HG03575 (cell line): ENCODE measurements at regions not wholly inside any gene's neighbourhood (a gene's known extent, or its start where the extent isn't known, plus 50 kb on each side); places are given as distances from the start of the nearest gene placed in this dataset.

Source experiments
- ATAC-seq: cut with Tn5 transposase; IDR thresholded peaks from one replicate; pipeline ENCODE4 v1.9.1; 2021; ENCODE audit not compliant: unreplicated experiment, insufficient number of reproducible peaks, low FRiP score; ENCODE audit errors: extremely low read depth

DNA sequence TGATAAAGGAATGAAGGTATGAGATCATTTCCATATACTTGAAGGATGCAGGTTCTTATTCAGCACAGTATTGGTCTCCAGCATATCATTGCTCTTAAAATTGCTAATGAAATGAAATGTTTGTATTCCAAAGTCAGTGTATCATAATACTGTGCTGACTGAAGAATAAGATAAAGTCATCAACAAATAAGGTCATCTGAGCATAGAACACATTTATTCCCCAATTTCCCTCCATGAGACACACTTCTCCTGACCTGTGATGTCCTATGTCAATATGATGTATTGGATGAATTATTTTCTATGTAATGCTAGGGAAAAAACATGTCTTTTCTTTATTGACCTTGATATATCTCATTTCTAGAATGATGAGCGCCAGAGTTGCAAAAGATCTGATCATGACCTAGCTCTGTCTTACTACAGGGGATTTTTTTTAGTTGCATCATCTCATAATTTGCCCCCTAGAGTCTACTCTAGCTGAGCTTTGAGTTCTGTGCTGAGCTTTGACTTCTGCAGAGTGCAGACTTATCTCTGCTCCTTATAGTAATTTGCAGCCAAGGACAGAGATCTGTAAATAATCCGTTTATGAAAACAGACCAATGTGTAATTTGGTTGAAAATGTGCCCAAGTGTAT, 859.8 kb downstream of the TRIB2 start:
- no peak for ATAC-seq

GRCh38 chr2:13578547-13578946, 861.8 kb downstream of the TRIB2 start:
- no peak for ATAC-seq

DNA sequence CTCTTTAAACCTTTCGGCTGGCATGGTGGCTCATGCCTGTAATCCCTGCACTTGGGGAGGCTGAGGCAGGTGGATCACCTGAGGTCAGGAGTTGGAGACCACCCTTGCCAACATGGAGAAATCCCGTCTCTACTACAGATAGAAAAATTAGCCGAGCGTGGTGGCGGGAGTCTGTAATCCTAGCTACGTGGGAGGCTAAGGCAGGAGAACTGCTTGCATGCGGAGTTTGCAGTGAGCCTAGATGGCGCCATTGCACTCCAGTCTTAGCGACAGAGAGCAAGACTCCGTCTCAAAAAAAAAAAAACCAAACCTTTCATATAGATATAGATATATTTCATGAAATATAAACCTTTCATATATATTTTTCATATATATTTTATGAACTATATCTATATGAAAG, 864.7 kb downstream of the TRIB2 start:
- ATAC-seq: no peak

DNA sequence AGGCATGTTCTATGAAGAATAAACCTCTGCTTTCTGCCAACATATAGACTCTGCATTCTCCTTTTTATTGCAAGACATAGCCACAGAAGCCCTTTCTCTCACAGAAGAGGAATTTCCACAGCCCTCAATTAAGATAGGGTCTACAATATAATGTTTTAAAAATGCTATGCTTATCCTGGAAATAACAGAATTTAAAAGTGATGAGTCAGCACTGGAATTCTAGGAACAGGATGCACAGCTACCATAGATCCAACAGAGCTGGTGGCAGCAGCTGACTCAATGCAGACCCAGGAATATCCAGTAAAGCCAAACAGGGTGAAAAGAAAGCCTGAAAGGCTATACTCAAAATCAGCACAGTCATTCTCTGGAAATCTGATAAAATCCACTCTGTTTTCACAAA, 866.9 kb downstream of the TRIB2 start:
- ATAC-seq: no peak

DNA sequence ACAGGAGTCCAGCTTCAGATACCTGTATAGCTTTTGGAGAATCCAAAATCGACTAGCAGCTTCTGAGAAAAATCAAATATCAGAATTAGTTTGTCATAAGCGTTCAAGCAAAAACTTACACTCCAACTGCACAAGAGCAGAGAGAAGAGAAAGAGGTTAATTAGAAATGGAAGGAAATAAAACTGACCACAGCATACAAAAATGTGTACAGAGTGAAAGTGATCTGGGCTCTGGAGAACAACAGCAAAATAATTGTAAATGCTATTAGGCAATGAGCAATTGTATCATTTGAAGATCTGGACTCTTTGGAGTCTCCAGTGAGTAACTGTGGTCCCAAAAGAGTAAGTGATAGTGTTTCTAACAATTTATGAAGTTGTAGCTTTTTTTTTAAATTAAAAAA, 867.3 kb downstream of the TRIB2 start:
- no peak for ATAC-seq

DNA sequence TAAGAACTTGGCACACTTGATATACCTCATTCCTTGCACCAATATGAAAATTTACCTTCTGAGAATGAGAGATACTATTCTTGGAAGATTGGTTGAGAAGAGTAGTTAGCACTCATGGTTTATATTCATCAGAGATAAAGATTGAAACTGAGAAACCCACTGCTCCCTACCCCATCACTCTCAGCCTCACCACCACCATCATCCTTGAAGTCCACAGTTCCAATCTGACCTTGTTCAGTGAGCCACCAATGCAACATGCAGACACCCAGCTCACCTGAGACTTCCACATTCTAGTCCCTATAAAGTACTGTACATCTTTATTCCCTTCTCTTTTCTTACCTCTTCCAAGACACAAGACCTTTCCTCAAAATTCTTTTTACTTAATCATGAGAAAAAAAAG, 869.0 kb downstream of the TRIB2 start:
- no peak for ATAC-seq

DNA sequence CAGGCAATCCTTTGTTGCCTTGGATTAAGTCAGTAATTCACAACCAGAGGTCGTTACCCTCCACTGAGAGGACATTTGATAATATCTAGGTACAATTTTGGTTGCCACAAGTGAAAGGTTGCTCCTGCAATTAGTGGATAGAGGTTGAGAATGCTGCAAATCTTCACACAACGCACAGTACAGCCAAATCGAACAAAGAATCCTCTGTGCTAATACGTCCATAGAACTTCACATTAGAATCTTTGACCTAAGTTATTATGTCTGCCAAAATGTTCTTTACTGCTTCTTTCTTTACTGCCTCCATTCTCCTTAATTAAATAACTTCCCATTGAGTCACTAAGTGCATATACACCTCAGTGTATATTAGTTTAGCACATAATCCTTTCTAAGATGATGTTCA, 879.5 kb downstream of the TRIB2 start:
- no peak for ATAC-seq

- no peak for ATAC-seq
Measured at GRCh38 chr2:13597176-13597575, 880.4 kb downstream of the TRIB2 start.

GRCh38 chr2:13601506-13601905, 884.8 kb downstream of the TRIB2 start:
- no peak for ATAC-seq

GRCh38 chr2:13604951-13605661, 888.4 kb downstream of the TRIB2 start:
- no peak for ATAC-seq

DNA sequence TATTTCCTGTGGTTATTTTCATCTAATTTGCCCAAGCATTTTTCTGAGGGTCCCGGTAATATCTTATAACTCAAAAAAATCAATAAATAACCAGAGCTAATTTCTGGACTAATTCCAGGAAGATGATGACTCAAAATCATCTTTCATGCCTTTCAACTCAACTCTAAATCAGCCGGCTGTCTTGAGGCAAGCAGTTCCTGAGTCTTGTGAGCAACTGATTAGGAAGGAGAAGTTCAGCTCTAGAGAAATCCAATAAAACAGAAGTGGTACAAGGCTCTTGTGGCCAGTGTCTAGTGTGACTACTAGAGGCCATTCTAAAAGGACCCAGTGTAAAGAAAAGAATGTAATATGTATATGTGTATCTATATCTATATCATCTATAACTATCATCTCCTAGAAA, 890.4 kb downstream of the TRIB2 start:
- ATAC-seq: no peak

DNA sequence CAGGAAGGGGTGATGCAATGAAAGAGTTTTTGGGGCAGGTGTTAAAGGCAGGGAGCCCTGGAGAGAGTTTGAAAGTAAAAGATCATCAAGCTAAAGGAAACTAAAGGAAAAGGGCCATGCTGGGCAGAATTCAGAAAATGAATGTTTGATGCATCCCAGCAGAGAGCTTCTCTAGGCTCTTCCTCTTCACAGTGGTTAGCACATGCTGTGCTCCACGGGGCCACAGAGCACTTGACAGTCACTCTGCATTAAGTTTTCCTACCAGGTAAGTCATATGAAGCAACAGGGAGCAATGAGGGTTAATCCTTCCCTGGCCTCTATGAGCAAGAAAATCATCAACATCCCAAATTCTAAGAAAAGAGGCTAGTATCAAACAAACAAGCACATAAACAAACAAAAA, 895.2 kb downstream of the TRIB2 start:
- no peak for ATAC-seq

GRCh38 chr2:13616059-13616458, 899.3 kb downstream of the TRIB2 start:
- no peak for ATAC-seq

GRCh38 chr2:13616616-13617015, 899.9 kb downstream of the TRIB2 start:
- no peak for ATAC-seq

- no peak for ATAC-seq
Measured at GRCh38 chr2:13628122-13628521, 911.4 kb downstream of the TRIB2 start.

DNA sequence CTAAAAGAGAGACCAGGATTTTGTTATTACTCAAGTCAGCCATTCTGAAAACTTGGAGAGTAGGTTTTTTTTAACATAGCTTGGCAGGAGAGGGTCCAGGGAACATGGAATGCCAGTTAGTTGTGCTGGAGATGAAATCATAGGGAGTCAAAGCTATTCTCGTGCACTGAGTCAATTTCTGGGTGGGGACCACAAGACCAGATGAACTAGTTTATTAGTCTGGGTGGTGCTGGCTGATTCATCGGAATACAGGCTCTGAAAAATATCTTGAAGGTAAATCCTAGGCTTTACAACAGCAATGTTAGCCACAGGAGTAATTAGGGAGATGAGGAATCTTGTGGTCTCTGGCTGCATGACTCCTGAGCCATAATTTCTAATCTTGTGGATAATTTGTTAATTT, 921.4 kb downstream of the TRIB2 start:
- no peak for ATAC-seq

DNA sequence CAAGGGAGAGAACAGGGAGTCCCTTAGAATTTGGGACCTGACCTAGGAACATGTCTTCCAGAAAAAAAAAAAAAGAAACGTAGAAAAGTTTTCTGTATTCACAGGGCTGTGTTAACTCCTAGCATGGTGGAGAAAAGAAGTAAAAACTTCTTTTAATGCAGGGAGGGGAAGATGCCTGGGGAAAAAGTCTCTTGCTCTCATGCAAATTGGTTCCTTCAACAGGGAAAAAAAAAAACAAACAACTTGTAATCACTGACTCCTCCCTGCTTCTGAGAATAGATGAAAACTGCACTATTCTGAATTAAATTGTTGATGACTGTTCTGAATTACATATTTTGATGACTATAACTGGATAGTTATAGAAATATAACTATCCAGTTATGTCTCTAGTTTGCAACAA, 933.2 kb downstream of the TRIB2 start:
- no peak for ATAC-seq

GRCh38 chr2:13650586-13651180, 933.9 kb downstream of the TRIB2 start:
- no peak for ATAC-seq

GRCh38 chr2:13651684-13652131, 935.0 kb downstream of the TRIB2 start:
- ATAC-seq: no peak

DNA sequence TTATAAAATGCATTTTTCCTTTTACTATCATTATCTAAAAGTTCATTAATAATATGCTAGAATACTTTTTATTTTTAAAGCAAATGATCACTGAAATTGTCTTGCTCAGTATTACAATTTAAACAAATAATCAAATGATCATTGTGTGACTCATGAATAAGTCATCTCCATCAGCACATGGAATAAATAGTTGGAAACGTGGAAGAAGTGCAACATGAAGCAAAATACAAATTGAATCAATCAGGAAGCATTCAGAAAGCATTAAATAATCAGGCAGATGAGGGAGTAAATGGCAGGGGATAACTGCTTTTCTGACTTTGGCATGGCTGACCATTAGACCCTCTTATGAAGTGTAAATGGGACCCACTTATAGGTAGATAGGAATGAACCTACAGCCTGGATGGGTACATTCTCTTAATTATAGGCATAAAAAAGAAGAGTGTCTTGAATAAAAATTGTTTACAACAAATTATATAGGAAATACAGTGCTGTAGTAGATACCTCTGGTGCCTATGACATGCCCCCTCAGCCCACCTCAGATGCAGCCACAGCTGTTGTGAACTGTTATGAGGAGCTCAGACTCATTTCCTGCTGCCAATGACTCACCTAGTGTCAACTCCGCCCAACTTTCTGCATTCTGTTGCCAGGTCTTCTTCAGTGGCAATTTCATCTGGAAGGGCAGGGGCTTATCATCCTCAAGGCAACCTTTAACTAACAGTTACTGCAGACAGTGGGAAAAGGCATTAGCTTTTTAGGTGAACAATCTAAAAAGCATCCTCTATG, 936.0 kb downstream of the TRIB2 start:
- no peak for ATAC-seq
